ENCODE measurements at regions not wholly inside any gene's neighbourhood (a gene's known extent, or its start where the extent isn't known, plus 50 kb on each side); places are given as distances from the start of the nearest gene placed in this dataset.
A peak's percentile ranks its signal among the peaks of the same experiment; 100 is the strongest.
"Not testable (repeated sequence)": the region's sequence is repeated elsewhere in the genome, so short reads cannot be mapped to it uniquely, and the experiment has no call there.

GRCh38 chr5:13640270-13640669 lies 304.2 kb downstream of the DNAH5 start:
- no peak for DNase-seq

DNA sequence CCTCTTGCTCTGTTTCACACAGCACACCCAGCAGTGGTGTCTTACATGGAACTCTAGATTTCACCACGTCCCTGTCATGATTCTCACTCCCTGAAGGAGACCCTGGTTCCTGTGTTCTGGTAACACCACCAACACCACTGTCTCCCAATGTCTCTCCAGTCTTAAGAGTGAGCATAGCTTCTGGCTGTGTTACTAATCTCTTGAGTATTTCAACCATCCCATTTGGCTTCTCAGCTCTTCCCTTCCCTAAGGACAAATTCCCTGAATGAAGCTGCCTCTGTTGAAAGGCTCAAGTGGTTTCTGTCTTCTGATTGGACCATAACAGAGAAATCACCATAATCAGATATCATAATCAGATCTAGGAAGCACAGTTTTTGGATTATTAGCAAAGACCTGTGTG lies 311.8 kb downstream of the DNAH5 start:
- DNase-seq: peak; percentile 86

- DNase-seq: no peak
These were observed 315.3 kb downstream of the DNAH5 start for GRCh38 chr5:13629218-13629617.

- DNase-seq: no peak
These were observed 316.6 kb downstream of the DNAH5 start for GRCh38 chr5:13627673-13628454.

GRCh38 chr5:13625616-13626198 lies 318.8 kb downstream of the DNAH5 start:
- peak; percentile 58 for DNase-seq

DNA sequence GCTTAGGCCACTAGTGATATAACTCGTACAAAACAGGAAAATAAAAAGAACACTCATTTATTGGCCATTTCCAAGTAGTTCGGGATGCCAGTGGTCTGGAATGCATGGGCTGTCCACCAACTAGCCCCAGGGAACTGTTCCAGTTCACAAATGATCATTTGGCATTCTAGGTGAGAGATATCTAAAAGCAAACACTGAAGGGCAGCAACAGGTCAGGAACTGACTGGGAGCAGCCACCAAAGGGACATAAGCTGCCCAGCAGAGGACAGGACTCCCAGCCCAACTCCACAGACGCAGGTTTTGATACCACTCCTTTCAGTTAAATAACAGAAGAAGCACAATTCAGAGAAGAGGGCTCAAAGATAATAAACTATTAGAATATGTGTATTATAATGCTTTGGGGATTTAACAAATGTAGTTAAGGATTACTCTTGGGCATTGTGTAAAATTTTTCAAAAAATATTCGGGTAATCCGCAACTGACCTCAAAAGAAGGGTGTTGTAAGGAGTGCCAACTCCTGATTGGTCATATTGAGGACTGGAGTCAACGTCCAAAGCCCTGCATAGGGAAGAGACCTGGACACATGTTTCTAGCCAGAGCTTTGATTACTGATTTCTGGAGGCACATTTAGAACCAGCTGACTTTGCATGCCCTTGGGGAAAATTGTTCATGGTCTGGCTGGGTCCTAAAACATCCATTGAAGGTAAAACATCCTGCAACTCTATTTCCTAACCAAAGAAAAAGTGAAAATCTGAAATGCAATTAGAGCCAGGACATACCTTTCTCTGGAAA lies 320.0 kb downstream of the DNAH5 start:
- DNase-seq: peak; percentile 67

- no peak for DNase-seq
These were observed 330.9 kb downstream of the DNAH5 start for GRCh38 chr5:13613621-13614020.

DNA sequence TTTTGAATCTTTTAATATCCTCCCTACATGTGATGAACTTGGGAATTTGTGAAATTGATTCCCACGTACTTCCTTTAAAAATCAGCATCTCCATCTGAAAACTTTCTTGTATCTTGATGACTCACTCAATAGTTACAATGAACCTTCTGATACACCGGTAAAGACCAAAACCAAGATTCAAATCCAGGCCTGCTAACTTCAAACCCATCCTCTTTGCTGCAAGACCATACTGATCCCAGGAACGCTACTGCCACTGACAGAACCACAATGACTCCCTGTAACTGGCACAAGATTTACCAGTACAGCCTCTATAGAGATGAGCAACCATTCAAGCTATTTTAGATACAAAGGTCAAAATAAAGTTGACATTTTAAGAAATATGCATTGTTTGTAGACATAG lies 332.9 kb downstream of the DNAH5 start:
- DNase-seq: no peak

DNA sequence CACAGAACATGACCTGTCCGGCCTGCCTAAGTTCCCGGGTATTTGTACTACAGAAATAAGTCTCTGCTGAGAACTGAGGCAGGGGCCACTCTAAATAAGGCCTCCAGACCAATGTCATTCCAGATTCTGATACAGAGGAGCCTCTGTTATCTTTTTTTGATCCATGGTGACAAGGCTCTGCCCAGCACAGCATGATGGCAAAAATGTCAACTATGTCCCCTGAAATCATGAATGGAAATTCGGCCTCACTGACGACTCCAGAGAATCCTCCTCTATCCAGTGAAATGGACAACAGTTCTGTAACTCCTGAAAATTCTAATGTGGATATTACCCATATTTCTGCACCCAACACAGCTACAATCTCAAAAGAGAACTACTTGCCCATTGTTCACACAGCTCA lies 335.0 kb downstream of the DNAH5 start:
- DNase-seq: no peak

- no peak for DNase-seq
These were observed 338.4 kb downstream of the DNAH5 start for GRCh38 chr5:13606051-13606450.

DNA sequence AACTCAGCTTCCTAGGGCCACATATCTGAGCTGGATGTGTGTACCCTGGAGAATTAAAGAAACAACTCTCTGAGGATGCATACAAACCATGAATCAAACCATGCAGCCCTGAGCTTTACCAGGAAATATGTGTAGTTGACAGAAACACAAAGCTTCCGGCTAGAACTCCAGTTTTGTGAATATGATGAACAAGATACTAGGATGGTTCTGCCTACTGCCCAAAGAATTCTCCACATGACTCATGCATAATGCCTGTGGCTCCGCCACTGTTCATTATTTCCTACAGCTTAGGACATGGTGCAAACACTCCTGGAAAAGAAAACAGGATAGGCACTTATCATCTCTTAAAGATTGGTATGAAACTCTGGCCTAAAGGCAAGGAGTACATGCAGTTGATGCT lies 343.4 kb downstream of the DNAH5 start:
- DNase-seq: no peak

DNA sequence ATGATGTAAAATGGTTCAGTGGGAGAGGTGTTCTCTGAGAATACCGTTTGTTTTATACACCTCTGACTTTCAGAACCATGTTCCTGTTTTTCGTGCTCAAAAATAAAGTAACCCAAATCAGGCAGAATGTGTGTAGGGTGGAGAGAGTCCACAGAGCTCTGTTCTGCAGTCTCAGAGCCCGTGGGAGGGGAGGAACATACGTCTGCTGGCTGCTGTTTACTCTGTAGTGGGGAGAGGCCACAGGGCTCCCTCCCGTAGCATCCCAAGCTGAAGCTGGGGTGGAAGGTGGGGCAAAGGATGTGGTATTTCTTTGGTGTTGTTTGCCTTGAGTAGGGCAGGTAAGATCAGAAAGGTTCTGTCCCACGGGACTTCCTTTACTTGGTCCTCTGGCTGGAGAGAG lies 348.5 kb downstream of the DNAH5 start:
- DNase-seq: no peak

GRCh38 chr5:13591621-13592020 lies 352.9 kb downstream of the DNAH5 start:
- DNase-seq: no peak

DNA sequence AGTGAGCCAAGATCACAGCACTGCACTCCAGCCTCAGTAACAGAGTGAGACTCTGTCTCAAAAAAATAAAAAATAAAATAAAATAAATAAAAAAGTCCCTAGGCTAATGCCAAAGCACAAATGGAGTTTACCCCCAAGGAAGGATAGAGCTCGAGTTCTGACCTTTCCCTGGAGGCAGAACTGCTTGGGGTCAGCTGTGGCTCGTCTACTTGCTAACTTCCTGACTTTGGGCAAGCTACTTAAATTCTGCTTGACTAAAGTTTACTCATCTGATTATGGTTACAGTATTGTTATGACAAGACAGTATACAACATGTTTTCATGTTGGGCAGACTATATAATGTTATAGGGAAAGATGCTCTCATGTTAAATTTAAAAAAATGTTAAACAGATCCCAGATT lies 359.2 kb downstream of the DNAH5 start:
- no peak for DNase-seq

GRCh38 chr5:13581914-13582313 lies 362.6 kb downstream of the DNAH5 start:
- no peak for DNase-seq

DNA sequence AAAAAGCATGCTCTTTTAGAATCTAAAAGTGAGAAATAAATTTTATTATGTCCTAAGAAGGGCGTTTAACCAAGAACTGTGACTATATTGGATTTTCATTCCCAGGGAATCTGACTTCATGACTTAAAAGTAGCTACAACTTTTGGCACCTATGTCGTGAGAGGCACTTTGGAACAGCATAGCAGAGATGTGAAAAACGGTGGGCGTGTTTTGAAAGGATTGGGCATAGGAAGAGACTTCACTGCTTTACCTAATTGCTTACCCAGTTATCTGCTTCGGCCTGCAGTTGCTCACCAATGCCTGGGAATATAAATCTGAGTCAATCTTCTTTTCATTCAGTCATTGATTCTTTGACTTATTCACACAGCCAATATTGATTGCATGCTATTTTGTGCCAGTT lies 363.4 kb downstream of the DNAH5 start:
- no peak for DNase-seq

DNA sequence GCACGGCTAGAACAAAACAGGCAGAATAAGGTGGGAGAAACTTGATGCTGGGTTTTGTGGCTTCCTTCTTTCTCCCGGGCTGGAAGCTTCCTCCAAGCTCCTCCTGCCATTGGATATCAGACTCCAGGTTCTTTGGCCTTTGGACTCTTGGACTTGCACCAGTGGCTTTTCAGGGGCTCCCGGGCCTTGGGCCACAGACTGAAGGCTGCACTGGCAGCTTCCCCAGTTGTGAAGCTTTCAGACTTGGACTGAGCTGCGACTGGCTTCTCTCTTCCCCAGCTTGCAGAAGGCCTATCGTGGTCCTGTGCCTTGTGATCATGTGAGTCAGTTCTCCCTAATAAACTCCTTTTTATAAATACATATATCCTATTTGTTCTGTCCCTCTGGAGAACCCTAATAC lies 364.4 kb downstream of the DNAH5 start:
- DNase-seq: no peak

DNA sequence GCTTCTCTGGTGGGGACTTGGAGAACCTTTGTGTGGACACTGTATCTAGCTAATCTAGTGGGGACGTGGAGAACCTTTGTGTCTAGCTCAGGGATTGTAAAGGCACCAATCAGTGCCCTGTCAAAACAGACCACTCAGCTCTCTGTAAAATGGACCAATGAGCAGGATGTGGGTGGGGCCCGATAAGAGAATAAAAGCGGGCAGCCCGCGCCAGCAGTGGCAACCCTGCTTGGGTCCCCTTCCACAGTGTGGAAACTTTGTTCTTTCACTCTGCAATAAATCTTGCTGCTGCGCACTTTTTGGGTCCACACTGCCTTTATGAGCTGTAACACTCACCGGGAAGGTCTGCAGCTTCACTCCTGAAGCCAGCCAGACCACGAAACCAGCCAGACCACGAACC lies 365.4 kb downstream of the DNAH5 start:
- DNase-seq: not testable (repeated sequence)

GRCh38 chr5:13578311-13579039 lies 366.0 kb downstream of the DNAH5 start:
- not testable (repeated sequence) for DNase-seq

DNA sequence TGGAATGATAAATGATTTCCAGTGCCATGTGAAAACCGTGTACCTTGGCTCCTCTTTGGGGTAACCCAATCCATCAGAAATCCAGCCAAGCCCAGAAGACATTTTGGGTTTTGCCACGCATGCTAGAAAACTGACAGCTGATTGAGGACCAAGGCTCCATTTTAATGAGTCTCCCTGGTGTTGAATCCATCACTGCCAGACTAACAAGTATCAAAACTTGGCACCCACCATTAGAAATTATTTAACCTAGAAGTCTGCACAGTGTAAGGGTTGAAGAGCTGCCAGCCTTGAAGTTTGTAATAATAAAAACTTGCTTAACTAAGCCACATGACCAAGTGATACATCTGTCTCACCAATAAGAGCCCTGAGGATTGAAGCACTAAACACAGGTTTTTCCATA lies 369.9 kb downstream of the DNAH5 start:
- DNase-seq: no peak

DNA sequence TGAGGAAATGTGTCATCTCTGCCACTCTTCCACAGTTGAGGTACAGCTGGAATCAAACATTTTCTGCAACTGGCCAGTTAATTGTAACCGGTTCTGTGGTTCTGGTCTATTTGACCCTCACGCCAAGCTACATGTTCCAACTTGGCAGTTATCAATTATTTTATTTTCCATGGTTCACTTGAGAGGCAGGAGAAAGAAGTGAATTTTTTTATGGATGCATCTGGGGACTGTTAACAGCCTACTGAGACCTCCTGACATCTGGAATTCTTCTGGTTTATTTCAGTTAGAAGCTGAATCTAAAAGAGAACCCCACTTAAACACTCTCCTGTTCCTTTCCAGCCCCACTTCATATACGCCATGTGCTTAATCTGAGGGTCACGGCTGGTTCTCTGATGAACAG lies 372.3 kb downstream of the DNAH5 start:
- DNase-seq: no peak

- no peak for DNase-seq
These were observed 375.3 kb downstream of the DNAH5 start for GRCh38 chr5:13569090-13569715.

DNA sequence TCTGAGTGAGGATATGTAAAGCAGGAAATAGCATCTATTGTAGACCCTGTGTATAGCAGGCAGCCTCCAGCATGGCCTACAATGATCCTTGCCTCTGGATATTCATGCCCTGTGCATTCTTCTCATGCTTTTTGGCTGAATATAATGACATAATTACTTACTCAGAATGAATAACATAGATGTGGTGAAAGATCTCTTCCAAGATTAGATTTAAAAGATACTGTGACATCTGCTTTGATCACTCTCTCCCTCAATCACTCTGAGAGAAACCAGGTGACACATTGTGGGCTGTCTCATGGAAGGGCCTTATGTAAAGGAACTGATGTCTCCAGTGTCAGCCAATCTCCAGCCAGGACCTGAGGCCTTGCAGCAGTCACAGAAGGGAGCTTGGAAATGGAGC lies 376.7 kb downstream of the DNAH5 start:
- peak; percentile 93 for DNase-seq

Data from islet precursor cell (in vitro differentiated cells).